GM06990 (cell line): ENCODE measurements at regions not wholly inside any gene's neighbourhood (a gene's known extent, or its start where the extent isn't known, plus 50 kb on each side); places are given as distances from the start of the nearest gene placed in this dataset.

Experiments
- DNase-seq: peaks from one replicate; pipeline ENCODE4 v3.0.0-alpha.2; 2011; ENCODE audit not compliant: insufficient read length; ENCODE audit errors: extremely low read depth
- H3K27me3 ChIP-seq: replicated peaks from 2 replicates; pipeline ENCODE4 v1.6.0; 2011; ENCODE audit warnings: low read length; ENCODE audit not compliant: control insufficient read depth, insufficient read depth
- H3K36me3 ChIP-seq: 2 replicates; pipeline ENCODE4 v1.5.1; 2011; ENCODE audit warnings: low read length; ENCODE audit not compliant: control insufficient read depth, insufficient read depth
- H3K4me3 ChIP-seq: replicated peaks from 2 replicates; pipeline ENCODE4 v1.5.1; 2011; ENCODE audit warnings: low read depth, mild to moderate bottlenecking, control low read depth, low read length
- CTCF ChIP-seq: IDR thresholded peaks from 2 replicates; pipeline ENCODE4 v1.5.1; 2011; ENCODE audit warnings: low read length, control low read depth, mild to moderate bottlenecking, inconsistent platforms; ENCODE audit not compliant: insufficient read depth, poor library complexity, severe bottlenecking

GRCh38 chr2:45273412-45274249 lies 264.4 kb upstream of the SIX2 start:
- no peak for DNase-seq
- no peak overlapping the region for H3K4me3 ChIP-seq

GRCh38 chr2:45272549-45273265 lies 263.5 kb upstream of the SIX2 start:
- H3K36me3 ChIP-seq = no peaks in the 10 kb centered on the region
- no peaks in the 10 kb centered on the region; the same call in none of the 2 replicates for H3K27me3 ChIP-seq
- no peak for DNase-seq
- no peak for TF ChIP-seq CTCF
- H3K4me3 ChIP-seq = no peak overlapping the region

More at GRCh38 chr2:45273412-45274249, 264.4 kb upstream of the SIX2 start:
- Histone ChIP-seq H3K36me3 (no peaks in the 10 kb centered on the region), H3K27me3 (no peaks in the 10 kb centered on the region; the same call in none of the 2 replicates)
- no peak for TF ChIP-seq CTCF

- TF ChIP-seq CTCF = no peak
- Histone ChIP-seq H3K36me3 (no peaks in the 10 kb centered on the region), H3K27me3 (no peaks in the 10 kb centered on the region; the same call in none of the 2 replicates), H3K4me3 (no peak overlapping the region)
- no peak for DNase-seq
Observed at GRCh38 chr2:45269149-45269793, 260.0 kb upstream of the SIX2 start.

GRCh38 chr2:45268631-45269030 lies 259.4 kb upstream of the SIX2 start:
- H3K36me3 ChIP-seq = no peaks in the 10 kb centered on the region

More at GRCh38 chr2:45268631-45269030, 259.4 kb upstream of the SIX2 start:
- DNase-seq = no peak
- TF ChIP-seq CTCF = no peak
- Histone ChIP-seq H3K4me3 (no peak overlapping the region), H3K27me3 (peaks cover under 1% of the 10 kb centered on the region)
